ENCODE measurements at regions not wholly inside any gene's neighbourhood (a gene's known extent, or its start where the extent isn't known, plus 50 kb on each side); places are given as distances from the start of the nearest gene placed in this dataset.

DNA sequence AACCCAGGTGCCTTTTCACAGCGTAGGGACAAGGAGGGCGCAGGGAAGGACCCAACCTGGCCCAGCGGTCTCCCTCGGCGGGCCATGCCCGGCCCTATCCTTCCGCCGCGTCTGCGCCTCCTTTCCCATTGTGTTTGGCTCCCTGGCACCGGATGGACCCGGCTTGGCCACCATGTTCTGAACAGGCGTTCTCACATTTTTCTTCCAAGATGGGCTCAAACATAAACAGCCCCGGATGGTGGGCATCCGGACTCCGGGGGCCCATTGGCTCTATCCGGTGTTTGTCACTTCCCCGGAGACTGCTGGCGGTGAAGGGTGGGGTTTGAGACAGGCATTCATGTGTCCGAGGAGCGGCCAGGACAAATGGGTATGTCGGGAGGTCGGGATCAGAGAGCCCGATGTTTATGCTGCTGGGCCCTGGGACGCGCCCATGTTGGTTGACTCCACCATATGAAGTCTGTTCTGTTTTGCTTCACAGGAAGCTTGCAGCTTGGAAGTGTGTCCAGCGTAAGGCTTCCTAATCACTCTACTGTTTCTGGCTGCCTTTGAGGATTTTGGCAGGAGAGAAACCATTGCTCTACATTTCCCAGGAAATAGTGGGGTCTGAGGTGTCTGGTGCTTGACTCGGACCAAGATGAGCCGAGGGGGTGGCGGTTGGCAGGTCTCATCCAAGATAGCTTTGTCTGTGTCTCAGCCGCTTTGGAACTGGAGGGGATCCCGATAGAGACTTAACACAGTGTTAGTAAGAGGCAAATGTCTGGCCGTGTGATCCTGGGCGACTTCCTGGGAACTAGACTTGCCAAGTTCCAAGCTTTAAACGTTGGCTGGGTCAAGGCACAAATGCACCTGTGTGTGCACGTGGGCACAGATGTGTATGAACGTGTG, 188.3 kb downstream of the IRF8 start:
- DNase-seq (ENCODE audit: low read depth in 2 of 3, low spot score in 2 of 3), result no peak

GRCh38 chr16:86087896-86088230, 188.9 kb downstream of the IRF8 start:
- no peak for DNase-seq (ENCODE audit: low read depth in 2 of 3, low spot score in 2 of 3)

GRCh38 chr16:86088287-86088686, 189.3 kb downstream of the IRF8 start:
- no peak for DNase-seq (ENCODE audit: low read depth in 2 of 3, low spot score in 2 of 3)

DNA sequence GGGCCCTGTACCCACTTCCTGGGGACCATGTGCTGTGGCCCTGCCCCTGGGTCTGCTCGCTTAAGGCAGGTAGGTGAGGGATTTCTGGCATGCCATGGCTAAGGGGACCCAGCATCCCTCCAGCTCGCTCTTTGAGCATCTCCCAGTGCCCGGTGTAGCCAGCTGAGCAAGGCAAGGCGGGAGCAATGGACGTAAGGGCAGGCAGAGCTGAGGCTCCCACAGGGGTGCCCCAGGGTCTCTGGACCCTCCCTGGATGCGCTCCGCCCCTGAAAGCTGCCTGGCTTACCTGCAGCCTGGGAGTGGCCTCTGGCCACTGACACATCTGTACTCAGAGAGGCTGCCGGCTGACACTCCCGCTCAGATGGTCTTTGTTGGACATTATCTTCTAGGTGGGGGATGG, 189.9 kb downstream of the IRF8 start:
- DNase-seq (ENCODE audit: low read depth in 2 of 3, low spot score in 2 of 3), result no peak

DNA sequence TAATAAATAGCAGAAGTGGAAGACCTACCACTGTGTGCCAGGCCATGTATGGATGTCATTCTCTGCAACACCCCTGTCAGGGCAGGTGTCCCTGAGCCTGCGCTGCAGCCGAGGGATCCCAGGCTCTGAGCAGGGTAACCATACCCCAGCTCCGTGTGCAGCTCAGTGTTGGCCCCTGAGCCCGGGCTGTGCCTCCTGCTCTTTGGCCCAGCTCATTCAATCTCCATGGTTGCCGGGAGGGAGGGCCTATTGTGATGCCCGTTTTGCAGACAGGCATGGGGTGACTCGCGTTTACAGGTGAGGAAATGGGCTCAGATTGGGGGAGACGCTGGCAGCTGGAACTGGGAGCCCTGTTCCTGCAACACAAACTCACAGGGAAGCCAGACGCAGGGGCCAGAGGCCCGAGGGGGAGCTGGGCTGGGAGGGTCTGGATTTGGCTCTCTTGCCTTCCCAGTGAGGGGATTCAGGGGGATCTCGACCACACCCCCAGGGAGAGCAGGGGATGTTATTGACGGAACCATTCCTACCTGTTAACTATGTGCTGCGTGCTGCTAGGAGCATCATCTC, 190.5 kb downstream of the IRF8 start:
- DNase-seq (ENCODE audit: low read depth in 2 of 3, low spot score in 2 of 3), result no peak

- DNase-seq (ENCODE audit: low read depth in 2 of 3, low spot score in 2 of 3), result no peak
Observed at GRCh38 chr16:86089991-86090390, 191.0 kb downstream of the IRF8 start.

DNA sequence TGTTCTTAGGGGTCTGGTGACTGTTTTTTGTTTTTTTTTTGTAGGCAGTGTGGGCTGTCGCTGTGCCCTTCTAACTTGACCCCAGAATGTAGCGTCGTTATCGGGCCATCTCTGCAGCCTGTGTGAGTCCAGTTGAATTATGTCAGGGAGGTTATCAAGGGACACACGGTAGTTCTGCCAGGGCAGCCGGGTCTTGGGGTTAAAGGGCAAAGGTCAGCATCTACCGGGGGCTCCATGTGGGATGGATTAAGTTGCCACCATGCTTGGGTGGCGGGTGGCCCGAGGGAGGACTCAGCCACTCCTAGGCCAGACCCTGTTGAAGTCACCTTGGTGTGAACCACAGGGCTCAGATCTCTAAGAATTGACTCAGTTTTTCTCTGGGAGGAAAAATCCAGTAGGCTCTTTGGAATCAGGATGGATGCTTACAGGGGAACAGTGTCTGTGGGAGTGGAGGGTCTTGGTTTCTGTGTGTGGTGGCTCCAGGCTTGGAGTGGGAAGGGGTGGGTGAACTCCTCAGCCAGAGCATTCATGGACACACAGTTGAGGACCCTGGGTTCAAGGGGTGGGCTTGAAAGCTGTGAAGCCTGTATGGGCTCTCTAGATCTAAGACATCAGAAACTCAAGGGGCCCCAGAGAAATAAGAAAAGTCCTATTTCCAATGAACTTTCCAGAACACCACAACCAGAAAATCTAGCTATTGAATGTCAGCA, 191.7 kb downstream of the IRF8 start:
- no peak for DNase-seq (ENCODE audit: low read depth in 2 of 3, low spot score in 2 of 3)

- no peak for DNase-seq (ENCODE audit: low read depth in 2 of 3, low spot score in 2 of 3)
Observed at GRCh38 chr16:86091976-86092375, 193.0 kb downstream of the IRF8 start.

DNA sequence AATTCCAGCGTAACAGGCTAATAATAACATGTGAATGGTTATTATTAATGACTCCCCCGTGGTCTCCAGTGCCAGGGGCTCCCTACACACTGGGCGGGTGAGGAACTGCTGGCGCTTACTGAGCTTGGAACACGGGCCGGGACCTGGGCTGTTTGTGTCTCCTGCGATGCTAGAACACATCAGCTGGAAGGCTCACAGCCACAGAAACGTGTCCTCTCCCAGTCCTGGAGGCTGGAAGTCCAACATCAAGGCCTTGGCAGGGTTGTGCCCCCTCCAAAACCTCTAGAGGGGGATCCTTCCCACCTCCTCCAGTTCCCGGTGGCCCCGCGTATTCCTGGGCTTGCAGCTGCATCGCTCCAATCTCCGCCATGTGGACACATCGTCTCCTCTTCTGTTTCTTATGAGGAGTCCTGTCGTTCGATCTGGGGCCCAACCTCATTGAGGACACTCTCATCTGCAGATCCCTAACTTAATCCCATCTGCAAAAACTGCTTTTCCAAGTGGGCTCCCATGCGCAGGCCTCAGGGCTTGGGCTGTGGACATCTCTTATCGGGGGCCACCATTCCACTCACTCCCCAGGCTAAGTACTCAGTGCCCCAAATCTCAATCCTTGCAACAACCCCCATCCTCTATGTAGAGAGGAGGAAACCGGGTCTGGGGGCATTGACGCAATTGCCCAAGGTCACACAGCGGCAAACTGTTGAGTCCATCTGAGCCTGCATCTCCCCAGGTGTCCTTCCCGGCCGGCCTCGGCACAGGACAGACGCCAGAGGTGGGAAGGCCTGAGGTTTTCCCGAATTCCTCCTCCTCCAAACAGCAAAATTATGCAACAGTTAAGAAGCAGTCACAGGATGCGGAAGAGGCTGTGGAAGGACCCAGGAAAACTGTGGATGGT, 193.9 kb downstream of the IRF8 start:
- no peak for DNase-seq (ENCODE audit: low read depth in 2 of 3, low spot score in 2 of 3)

DNA sequence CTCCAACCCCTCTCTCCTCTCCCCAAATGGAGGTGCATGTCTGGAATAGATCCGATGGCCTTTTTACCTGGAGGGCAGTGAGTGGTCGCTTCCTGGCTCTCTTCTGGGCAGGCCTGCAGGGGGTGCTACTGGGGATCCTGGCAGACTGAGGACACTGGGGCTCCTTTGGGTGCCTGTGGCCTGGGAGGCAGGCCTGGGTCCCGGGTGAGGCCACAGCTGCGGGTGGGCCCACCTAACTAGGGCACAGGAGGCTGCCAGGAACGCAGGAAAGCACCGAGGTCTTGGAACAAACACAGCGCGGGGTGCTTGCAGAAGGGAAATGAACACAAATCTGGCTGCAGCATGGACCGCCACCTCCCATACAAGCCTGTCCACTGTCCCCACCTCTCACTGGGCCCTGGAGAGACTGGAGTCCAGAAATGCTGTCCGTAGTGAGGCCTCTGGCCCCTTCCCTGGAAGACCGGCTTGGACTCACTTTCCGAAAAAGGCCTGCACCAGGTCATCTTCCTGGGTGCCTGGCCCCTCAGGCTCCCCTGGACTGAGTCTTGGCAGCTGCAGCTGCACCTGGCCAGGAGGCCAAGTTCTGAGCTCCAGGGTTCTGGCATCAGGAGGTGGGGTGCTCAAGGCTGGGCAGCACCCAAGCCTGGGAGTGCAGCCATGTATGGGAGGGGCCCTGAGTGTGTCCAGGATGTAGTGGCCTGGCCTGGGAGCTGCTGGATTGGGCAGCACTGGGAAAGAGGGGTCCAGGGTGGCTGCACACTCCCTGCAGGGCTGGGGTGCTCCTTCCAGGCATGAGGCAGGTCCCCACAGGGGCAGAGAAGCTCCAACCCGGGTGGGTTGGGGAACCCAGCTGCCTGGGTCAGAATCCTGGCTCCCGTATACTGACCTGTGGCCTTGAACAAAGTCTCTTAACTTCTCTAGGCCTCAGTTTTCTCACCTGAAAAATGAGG, 195.1 kb downstream of the IRF8 start:
- DNase-seq (ENCODE audit: low read depth in 2 of 3, low spot score in 2 of 3), result no peak

- no peak for DNase-seq (ENCODE audit: low read depth in 2 of 3, low spot score in 2 of 3)
Observed at GRCh38 chr16:86095131-86095752, 196.3 kb downstream of the IRF8 start.

DNA sequence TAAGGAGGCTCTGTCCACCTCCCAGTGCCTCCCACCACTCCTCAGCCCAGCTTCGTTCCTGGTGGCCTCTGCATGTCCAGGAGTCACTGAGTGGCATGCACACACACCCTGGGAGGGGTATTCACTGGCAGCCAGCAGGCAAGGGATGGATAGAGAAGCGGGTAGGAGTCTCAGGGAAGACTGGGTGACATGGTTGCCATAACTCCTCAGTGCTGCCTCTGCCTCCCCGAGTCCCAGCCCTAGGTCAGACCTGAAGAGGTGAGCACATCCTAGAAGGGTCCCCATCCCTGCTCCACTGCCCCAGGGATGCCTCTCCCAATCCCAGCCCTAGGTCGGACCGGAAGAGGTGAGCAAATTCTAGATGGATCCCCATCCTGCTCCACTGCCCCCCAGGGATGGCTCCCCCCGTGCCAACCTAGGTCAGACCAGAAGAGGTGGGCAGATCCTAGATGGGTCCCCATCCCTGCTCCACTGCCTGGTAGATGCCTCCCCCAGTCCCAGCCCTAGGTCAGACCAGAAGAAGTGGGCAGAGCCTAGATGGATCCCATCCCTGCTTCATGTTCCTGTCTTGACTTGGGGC, 197.0 kb downstream of the IRF8 start:
- no peak for DNase-seq (ENCODE audit: low read depth in 2 of 3, low spot score in 2 of 3)

GRCh38 chr16:86096850-86097249, 197.9 kb downstream of the IRF8 start:
- no peak for DNase-seq (ENCODE audit: low read depth in 2 of 3, low spot score in 2 of 3)

DNA sequence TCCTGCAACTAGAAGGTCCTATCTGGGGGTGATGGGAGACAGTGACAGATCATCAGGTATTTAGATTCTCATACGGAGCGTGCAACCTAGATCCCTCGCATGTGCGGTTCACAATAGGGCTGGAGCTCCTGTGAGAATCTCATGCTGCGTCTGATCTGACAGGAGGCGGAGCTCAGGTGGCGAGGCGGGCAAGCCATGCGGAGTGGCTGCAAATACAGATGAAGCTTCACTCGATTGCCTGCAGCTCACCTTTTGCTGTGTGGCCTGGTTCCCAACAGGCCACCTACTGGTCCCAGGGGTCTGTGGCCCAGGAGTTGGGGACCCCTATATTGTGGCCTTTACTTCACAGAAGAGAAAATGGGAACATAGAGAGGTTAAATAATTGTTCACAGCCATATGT, 200.4 kb downstream of the IRF8 start:
- DNase-seq (ENCODE audit: low read depth in 2 of 3, low spot score in 2 of 3), result no peak

GRCh38 chr16:86100205-86101136, 201.5 kb downstream of the IRF8 start:
- no peak for DNase-seq (ENCODE audit: low read depth in 2 of 3, low spot score in 2 of 3)

DNA sequence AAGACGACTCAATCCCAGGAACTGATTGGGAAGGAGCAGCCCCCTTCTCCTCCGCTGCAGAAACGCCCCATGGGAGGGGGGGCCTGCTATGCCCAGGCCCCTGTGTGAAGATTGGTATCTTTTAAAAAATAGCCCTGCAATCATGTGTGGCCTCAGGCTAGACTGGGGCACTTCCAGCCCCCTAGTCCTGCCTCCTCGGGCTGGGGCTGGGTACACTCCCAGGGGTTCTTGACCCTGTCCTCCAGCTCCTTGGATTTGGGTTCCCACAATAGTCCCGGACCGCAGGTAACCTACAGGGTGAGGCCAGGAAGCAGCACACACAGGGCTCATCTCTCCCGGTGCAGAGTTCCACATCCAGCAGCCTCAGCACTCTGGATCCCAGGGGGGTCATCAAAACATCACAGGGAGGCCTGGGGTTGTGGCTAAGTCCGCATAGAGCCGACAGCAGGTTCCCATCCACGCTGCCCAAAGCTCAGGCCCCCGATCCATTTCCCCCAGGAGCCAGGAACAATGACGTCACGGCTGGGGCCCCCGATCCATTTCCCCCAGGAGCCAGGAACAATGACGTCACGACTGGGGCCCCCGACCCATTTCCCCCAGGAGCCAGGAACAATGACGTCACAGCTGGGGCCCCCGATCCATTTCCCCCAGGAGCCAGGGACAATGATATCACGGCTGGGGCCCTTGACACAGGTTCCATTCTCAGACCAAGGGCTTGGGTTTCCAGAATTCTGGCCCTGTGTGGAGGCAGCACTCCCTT, 202.4 kb downstream of the IRF8 start:
- DNase-seq (ENCODE audit: low read depth in 2 of 3, low spot score in 2 of 3), result no peak

DNA sequence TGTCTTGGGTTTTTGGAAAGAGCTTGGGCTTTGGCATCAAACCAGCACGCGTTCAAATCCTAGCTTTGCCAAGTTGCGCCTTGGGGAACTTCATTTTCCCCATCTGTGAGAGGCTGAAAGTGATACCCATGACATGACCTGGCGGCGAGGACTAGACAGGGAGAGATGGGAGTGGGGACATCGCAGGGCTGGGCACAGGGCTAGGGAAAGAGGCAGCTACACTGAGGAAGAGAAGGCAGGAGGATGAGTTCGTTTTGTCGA, 202.9 kb downstream of the IRF8 start:
- DNase-seq (ENCODE audit: low read depth in 2 of 3, low spot score in 2 of 3), result no peak

Data from hematopoietic multipotent progenitor cell (in vitro differentiated cells).